NCI-H2029 (cell line): ENCODE measurements at regions not wholly inside any gene's neighbourhood (a gene's known extent, or its start where the extent isn't known, plus 50 kb on each side); places are given as distances from the start of the nearest gene placed in this dataset.
"Not testable (repeated sequence)": the region's sequence is repeated elsewhere in the genome, so short reads cannot be mapped to it uniquely, and the experiment has no call there.

Experiments
- DNase-seq: peaks from one replicate; lab custom pipeline; 2025; lab: John Stamatoyannopoulos, UW

DNA sequence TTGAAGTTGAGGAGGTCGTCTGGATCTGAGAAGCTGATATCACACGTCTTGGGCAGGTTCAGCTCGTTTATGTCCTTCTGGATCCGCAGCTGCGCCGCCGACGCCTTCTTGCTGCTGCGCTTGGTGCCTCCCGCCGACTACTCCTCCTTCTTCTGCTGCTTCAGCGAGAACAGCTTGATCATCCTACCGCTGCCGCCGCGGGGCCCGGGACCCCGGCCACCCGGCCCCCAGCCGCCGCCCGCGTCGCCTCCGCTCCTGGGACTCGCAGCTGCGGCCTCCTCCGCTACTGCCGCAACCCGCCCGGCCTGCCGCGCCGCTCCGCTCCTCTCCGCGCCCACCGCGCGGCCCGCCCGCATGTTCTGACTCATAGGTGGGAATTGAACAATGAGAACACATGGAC, 1710.6 kb downstream of the TP53TG3F start:
- DNase-seq = not testable (repeated sequence)

DNA sequence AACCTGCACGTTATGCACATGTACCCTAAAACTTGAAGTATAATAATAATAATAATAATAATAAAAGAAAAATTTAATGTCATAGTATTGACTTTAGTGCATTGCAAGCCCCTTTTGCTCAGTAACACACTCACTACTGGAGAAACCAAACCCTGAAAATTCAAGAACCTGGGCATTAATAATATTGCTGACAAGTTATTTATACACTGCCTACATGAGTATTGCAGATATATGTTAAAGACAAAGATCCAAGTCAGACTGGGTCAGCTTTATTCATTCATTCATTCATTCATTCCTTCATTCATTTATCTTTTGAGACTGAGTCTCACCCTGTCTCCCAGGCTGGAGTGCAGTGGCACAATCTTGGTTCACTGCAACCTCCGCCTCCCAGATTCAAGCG, 1711.2 kb downstream of the TP53TG3F start:
- no peak for DNase-seq

DNA sequence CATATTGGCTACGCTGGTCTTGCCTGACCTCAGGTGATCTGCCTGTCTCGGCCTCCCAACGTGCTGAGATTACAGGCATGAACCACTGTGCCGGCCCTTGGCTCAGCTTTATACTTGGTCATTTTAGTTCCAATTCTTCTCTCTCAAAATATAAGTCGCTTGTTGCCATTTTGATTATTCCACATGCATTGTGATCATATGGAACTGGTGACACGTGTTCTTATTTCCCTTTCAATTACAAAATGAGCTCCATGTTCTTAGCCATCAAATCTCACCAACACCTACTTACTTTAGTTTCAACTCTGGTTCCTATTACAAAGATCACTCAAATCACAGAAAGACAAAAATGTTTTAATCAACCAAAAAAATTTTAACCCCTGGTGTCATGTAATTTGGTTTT, 1711.7 kb downstream of the TP53TG3F start:
- no peak for DNase-seq

DNA sequence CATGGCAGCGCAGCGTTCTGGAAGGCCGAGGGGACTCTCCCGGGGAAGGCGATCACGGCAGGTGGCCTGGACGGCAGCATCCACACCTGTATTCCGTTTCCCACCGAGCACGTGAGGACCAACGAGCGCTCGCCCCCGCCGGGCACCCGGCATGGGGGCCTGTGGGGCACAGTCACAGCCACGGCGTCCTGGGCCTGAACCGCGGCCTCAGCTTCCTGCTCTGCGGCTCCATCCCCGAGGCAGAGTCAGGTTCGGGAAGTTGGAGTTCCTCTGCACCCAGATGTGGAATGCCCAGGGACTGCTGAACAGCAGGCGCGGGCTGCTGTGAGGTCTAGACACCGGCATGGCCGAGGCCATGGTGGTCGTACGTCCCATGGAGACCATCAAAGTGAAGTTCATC, 1713.9 kb downstream of the TP53TG3F start:
- no peak for DNase-seq

DNA sequence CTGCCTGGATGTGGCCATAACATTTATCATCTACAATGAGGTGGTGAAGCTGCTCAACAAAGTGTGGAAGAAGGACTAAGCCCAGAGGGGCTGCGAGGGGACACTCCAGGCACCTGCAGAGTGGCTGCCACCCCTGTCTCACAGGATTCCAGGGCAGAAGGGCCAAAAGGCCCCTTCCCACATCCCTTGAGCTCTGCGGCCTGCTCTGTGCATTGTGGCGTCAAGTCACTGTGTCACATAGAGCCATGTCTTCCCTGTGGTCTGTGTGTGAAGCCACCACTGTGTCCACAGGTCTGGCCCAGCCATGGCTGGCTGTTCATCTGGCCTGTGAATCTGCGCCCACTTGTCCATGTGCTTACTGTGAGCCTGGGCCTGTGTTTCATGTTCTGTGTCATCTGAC, 1714.6 kb downstream of the TP53TG3F start:
- DNase-seq = no peak

DNA sequence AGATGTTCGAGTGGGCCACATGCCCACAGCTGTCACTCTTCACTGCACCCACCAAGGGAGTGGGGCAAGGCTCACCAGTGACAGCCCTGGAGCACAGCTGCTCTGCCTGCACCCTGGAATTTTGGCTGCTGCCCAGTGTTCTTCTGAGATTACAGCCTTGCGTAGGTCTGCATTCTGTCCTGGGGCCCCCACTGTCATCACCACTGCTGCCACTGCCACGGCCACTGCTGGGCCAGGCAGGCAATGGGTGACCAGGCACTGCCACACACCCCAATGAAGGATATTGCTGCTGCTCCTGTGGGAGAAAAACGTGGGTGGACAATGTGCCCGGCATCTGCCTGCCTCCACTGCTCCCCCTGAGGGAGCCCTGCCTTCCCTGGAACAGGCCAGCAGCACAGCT, 1717.0 kb downstream of the TP53TG3F start:
- no peak for DNase-seq

DNA sequence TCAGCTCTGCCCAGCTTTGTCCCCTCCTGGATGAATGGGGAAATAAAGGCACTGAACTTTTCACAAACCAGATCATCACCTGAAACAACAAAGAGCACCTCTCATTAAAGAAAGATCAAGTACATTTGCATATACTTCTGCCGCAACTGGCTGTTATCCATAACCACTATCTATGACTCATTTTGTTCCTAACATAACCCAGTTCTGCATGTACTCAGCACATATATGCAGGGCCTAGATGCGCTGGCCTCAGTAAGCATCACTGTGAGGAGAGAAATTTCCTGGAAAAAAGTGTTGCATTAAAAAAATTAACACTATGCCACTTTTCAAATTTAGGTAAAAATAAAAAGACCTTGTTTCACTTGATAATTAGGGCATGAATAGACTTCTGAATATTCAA, 1718.4 kb downstream of the TP53TG3F start:
- no peak for DNase-seq

DNA sequence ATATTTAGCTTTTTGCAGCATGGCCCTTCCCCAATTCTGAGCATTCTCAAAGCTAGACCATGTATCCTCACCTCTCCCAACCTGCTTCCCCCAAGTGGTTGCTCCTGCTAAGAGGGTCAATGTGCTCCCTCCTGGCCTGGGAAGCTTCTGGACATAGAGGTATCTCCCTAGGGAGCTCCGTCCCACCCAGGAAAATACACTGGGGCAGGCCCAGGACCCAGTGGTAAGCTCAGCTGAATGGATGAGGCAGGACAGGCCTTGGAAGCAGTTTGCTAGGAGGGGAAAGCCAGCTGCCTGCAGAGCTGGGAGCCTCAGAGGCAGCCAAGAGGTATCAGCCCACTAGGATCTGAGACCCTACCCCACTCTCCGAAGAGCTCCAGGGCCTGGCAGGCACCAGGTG, 1721.6 kb downstream of the TP53TG3F start:
- DNase-seq = no peak

DNA sequence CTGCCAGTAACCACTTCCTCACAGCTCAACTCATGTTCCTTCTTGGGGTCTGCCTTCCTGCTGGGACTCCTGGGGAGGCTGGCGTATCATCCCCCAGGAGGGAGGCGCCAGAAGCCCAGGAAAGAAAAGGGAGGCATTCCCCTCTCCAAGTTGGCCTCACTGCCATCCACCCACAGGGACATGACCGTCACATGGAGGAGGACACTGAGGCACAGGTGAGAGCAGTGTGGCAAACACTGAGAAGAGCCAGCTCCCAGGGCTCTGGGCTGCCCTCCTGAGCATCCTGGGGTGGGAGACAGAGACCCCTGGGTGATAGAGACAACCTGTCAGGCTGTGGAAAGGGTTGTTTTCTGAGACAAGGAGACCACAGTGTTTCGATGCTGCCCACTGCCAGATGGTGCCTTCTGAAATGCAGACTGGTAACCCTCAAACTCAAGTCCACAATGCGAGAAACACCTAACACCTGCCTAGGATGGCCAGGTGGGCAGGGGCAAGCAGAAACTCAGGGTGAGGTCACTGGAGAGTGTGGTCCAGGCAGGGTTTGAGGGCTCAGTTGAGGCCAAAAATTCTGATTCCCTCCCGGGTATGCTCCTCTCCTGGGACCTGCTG, 1722.1 kb downstream of the TP53TG3F start:
- DNase-seq = no peak

DNA sequence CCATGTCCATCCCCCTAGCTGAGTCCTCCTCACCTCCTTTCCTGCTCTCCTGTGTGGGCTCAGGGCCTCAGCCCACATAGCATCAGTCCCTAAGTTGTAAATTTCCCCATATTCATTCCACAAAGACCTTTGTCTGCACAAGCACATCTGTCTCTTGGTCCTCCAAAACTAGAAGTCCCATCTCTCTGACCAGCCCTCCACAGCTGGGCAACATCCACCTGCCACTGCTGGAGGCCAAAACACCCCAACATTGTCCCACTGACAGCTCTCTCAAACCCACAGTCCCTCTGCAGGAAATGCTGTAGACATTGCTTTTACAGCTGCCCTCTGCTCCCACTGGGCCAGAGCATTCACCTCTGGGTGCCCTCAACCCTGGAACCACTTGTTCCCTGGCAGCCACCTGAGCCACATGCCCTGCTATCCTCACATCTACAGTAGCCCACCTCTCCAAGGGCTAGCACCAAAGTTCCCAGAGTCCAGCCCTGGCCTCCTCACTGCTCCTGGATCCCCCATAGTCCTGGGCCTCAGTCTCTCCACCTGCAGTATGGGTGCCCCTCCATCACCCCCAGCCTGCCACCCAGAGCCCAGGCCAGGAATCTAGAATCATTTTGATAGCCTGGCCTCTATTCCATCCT, 1722.7 kb downstream of the TP53TG3F start:
- DNase-seq = no peak

DNA sequence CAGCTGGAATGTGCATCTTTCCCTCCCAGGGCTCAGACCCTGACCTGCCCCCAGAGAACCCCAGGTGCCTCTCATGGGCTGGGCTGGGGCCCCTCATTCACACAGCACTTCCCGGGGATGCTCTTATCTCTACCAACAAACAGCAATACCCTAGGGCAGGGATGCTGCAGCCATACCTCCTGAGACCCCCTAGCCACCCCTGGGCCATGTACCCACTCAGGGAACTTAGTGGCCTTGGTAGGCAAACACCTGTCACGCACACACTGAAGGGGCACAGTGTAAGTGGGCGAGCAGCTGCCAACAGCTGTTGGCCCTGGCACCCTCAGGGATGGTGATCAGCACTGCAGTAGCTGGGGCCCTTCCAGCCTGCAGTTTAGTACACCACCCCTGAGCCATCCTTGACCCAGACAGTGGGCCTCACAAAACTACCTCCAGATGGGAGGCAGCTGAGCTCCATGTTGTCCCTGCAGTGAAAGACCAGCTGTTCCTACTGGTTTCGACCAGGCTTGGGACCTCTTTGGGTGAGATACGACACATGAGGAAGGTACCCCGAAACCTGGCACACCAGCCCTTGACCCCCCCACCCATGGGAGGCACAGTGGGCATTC, 1723.6 kb downstream of the TP53TG3F start:
- DNase-seq = no peak

DNA sequence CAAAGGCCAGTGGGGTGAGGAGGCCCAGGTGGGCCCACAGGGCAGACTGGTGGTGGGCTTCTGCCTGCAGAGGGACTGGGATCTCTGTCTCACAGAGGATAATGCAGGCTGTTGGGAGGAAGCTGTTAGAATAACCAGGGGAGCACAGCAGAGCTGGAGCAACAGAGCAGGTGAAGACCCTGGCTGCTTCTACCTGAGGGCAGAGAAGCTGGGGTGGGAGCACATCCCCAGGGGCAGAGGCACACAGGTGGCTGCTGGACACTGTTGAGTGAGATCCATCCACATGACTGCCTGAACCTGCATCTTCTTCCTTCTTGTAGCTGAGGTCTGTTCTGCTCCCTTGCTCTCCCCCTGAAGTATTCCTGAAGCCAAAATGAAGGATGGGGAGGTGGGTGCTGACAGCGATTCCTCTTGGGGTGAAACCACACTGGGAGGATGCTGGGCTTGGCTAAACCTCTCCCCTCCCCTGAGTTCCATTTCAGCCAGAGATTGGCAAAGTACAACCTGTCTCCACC, 1725.0 kb downstream of the TP53TG3F start:
- DNase-seq = no peak

DNA sequence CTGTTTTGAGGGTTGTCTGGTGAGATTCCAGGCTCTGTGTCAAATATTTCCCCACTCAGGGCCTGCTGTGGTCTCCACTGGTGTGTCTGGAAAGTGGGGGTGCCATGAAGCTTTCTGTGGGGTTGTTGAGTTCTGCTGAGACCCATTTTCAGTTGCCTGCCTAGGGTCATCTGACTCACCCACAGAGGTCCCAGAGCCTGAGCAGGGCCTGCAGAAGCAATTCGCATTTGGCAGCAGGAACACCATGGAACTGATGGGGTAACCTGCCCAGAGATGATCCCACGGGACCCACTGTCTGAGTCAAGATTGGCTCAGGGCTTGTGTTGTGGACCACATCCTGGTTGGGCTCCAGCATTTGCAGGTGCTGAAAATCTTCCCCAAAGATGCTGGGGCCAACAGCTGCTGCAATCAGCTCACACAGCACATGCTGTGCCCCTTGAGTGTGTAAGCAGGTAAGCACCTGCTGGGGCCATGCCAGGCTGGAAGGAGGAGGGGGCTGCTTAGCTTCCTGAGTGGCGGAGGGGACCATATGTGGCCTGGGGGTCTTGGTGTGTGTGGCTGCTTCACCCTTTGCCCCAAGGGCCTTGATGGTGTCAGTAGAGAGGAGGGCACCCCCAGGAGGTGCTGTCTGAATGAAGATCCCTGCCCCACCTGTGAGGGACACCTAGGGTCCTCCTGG, 1726.1 kb downstream of the TP53TG3F start:
- DNase-seq = no peak

DNA sequence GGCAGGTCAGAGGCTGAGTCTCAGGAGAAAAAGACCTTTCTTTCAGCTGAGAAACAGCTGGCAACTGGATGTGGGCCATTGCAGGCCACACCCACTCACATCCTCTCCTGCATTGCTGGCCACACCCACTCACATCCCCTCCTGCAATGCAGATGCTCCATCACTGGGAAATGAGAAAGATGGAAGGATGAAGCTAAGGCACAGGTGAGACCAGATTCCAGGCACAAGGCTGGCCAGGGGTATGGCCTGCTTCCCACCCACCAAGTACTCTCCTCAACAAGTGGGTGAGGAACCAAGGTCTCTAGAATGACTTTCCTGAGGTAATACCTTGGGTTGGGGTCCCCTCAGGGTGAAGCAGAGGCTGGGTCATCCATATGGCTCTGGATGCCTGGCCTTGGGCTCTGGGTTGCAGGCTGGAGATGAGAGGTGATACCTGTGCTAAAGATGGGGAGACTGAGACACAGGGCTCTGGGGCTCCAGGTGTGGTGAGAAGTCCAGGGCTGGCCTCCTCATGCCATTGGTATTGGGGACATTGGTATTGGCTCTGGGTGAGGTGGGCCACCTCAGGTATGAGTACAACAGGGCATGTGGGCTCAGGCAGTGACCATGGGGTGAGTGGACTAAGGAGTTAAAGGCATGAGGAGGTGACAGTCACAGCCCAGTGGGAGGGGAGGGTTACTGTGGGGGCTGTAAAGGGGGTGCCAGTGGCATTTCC, 1726.8 kb downstream of the TP53TG3F start:
- DNase-seq = no peak

DNA sequence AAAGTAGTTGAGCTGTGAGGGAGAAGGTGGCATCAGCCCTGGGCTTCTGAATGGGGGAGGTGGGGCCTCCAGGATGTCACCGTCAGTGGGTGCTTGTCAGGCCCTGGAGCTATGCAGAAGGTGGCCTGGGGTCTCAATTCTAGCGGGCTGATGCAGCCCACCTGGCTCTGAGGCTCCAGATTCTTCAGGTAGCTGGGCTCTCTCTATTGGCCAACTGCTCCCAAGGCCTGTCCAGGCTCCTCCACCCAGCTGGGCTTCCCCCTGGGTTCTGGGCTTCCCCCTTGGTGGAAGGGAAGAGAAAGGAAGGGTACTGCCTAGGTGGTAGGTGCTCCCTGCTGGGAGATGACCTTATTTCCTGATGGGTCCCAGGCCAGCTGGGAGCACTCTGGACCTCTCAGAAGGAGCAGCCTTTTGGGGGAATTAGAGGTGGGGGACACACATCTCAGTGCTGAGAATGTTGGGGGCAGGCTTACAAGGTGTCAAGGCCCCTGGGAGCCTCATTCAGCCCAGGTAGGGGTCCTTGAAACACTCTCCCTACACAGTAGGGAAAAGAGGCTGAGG, 1728.3 kb downstream of the TP53TG3F start:
- DNase-seq = no peak

DNA sequence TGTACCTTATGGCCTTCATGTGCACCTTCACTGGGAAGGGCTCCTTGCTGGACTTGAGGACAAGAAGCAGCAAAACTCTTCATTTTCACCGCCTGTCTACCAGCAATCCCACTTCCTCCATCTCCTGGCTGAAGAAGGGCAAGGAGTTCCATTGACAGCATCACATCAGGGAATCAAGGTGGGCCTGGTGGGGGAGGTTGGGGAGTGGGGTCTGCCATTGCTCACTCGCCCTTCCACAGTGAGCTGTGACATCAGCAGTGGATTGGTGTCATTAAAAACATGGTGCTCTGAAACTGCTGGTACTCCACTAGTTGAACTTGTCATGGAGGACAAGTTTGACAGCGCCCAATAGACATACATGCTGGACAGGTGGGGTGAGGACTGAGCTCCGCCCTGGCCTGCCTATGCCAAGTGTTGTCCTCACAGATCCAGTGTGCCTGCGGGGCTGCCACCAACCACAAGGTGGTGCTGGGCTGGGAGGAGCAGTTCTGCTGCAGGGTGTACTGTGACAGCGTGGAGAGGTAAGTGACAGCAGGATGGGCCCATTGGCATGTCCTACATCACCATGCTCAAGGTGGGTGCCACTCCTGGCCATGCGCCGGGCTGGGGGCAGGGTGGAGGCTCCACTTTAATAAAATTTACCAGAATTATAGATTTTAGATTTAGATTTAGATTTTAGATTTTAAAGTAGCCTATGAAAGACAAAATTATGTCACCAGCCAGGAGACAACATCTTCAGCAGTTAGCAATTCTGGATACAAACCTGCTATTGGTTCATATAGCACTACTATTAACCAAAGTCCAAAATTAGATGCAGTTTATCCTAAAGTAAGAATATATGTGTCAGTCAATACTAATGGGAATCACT, 1729.1 kb downstream of the TP53TG3F start:
- DNase-seq = peak; percentile 48

DNA sequence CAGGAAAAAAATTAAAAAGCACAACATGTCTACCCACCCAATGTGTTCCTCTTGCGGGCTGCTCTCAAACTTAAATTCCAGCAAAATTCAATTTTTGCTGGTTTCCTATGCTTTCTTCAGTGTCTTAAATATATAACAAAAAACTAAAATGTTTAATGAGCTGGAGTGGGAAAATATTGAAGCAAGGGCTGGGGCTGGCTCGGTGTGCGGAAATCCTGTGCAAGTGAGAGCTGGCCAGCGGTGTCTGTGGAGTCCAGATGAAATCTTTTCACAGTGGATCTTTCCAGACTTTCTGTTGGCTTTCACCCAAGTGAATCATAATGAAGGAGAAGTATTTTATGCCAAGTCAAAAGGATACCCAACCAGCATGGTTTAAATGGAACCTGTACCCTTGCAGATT, 1733.6 kb downstream of the TP53TG3F start:
- no peak for DNase-seq

DNA sequence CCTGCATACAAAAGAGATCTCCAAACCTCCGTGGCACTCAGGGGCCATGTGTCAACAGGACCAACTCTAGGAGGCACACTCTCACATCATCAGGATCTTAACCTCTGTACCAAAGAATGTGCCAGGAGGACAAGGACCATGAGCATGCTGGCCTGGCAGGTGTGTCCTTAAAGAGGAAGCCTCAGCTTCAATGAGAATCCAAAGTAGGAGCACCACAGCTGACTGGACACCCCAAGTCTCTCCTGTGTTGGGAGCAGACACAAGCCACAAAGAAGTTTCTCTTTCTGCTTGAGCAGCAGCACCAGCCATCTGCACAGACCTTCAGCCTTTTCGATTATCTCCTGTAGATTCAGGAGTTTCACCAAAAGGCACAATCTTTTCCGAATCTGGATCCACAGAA, 1734.5 kb downstream of the TP53TG3F start:
- DNase-seq = no peak

DNA sequence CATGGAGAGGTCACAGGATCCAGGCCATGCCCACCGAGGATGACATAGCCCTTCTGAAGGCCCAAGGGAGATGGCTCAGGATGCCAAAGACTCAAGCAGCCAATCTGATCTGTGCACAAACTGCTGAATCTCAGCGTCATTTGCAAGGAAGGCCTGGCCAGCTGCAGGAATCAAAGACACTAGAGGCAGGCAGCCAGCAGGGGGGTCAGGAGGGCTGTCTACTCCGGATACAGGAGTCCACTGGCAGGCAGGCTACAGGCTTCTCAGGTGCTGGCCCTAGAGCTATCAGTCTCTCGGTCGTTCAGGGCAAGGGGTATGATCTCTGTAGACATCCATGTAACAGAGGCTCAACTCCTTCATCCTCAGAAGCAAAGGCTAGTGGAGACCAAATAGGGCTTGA, 1735.3 kb downstream of the TP53TG3F start:
- peak; percentile 26 for DNase-seq

DNA sequence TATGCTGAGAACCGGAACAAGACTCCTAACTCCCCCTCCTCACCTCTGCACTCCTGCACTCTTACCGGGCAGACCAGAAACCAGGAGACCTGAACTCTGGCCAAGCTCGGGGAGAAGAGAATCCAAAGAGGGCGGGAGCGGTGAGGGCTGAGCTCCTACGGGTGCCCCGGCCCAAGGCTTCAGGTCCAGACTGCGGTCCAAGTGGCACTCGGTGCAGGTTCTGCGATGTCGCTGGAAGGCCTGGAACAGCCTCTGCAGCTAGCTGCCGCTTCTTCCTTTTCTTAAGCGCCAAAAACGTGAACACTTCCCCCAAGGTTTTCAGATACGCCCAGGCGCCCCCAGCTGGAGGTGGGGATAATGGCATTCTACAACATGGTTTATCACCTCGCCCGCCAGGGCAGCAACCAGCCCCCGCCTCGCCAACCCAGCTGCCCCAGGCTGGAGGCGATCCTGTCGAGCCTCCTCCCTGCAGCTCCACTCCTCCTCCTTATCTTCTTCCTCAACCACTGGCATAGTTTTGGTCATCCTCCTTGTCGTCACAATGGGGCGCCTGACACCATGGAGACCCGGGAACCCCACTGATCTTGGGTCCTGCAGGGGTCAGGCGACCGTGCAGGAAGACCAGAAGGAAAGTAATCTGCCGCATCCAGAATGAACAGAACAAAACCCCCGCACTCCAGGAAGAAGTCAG, 1735.9 kb downstream of the TP53TG3F start:
- peak; percentile 36 for DNase-seq

DNA sequence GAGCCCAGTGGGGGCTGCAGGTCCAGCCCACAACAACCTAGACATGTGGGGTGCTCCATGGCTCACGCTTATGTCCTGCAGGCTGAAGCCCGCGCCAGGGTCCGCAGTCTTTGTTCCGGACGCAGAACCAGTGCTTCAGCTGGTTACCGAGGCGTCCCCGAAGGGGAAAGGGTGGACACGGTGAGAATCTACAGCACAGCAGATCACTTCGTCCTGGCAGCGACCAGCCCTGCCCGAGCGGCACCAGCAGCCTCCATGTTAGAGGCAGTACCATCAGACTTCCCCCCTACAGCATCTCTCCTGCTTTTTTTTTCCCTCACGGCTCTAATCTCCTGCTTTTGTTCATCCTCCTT, 1736.4 kb downstream of the TP53TG3F start:
- DNase-seq = no peak
